ENCODE measurements at regions not wholly inside any gene's neighbourhood (a gene's known extent, or its start where the extent isn't known, plus 50 kb on each side); places are given as distances from the start of the nearest gene placed in this dataset.

DNA sequence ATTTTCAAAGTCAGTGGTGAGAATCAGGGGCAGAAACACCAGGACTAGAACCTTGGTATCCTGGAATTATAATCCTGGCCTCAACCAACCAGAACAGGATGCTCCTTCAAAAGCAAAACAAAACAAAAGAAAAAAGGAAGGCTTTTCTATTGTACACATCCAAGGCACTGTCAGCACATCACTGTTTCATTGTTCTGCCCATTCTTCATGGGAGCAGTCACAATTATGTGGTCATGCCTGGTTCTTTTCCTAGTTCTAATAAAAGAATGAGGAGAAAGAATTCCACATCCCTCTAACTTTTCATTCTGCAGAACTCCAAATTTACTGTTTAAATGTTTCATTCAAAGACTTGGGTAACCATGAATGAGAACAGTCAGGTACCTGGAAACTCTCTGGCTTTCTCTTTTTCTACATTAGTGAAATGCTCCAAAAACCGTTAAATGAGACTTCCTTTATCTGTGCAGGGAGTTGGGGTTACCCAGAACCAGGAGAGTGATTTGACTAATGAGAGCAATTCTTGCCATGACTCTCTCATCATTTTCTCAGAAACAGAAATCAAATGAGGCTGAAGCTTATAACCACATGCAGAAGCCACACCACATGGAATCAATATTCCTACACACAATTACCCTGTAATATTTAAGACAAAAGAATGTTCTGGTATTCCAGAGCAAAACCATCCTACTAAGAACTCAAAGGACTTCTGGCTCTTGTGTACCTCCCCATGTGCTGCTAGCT, 110.9 kb upstream of the CCDC150 start:
- intact Hi-C loops (cut with DNase I; ENCODE audit: low total_unique reads): no loop called here
- H3K27ac ChIP-seq: no peak overlapping the region
- H3K4me1 ChIP-seq: no peaks in the 10 kb centered on the region
- no peak for DNase-seq
- 52 to 80% methylated on average over 1 of the region's 1 CpG for WGBS, 2 donors (ENCODE audit: low coverage in 1 of 2)
- H3K4me3 ChIP-seq: no peak overlapping the region
- no peaks in the 10 kb centered on the region for H3K36me3 ChIP-seq
- no peaks in the 10 kb centered on the region for H3K27me3 ChIP-seq
- no peaks in the 10 kb centered on the region for H3K9me3 ChIP-seq
- TF ChIP-seq POLR2AphosphoS5 (IDR thresholded peaks at IDR 0.05) (no peak), EP300 (IDR thresholded peaks at IDR 0.05; ENCODE audit: low read depth) (no peak), POLR2A (IDR thresholded peaks at IDR 0.05) (no peak)
- TF ChIP-seq, protein P1, sequence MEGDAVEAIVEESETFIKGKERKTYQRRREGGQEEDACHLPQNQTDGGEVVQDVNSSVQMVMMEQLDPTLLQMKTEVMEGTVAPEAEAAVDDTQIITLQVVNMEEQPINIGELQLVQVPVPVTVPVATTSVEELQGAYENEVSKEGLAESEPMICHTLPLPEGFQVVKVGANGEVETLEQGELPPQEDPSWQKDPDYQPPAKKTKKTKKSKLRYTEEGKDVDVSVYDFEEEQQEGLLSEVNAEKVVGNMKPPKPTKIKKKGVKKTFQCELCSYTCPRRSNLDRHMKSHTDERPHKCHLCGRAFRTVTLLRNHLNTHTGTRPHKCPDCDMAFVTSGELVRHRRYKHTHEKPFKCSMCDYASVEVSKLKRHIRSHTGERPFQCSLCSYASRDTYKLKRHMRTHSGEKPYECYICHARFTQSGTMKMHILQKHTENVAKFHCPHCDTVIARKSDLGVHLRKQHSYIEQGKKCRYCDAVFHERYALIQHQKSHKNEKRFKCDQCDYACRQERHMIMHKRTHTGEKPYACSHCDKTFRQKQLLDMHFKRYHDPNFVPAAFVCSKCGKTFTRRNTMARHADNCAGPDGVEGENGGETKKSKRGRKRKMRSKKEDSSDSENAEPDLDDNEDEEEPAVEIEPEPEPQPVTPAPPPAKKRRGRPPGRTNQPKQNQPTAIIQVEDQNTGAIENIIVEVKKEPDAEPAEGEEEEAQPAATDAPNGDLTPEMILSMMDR (IDR thresholded peaks at IDR 0.05): no peak
- in situ Hi-C loops (cut with MboI; ENCODE audit: low pct_ligation_motif_present in 1 of 4, low pct_unique_long_range_greater_than_20kb in 1 of 4, low sequenced_read_pairs in 3 of 4): no loop called here

GRCh38 chr2:196530910-196531309, 108.6 kb upstream of the CCDC150 start:
- WGBS, 2 donors (ENCODE audit: low coverage in 1 of 2): 75 to 82% methylated on average over 4 of the region's 4 CpGs
- H3K27me3 ChIP-seq: no peaks in the 10 kb centered on the region
- H3K27ac ChIP-seq: no peak overlapping the region
- no peaks in the 10 kb centered on the region for H3K36me3 ChIP-seq
- intact Hi-C loops (cut with DNase I; ENCODE audit: low total_unique reads) (no loop called here), in situ Hi-C loops (cut with MboI; ENCODE audit: low pct_ligation_motif_present in 1 of 4, low pct_unique_long_range_greater_than_20kb in 1 of 4, low sequenced_read_pairs in 3 of 4) (no loop called here)
- no peaks in the 10 kb centered on the region for H3K4me1 ChIP-seq
- H3K9me3 ChIP-seq: no peaks in the 10 kb centered on the region
- TF ChIP-seq, protein P1 (IDR thresholded peaks at IDR 0.05): no peak
- TF ChIP-seq POLR2A (IDR thresholded peaks at IDR 0.05) (no peak), EP300 (IDR thresholded peaks at IDR 0.05; ENCODE audit: low read depth) (no peak)
- H3K4me3 ChIP-seq: no peak overlapping the region
- no peak for DNase-seq

- 36 to 55% methylated on average over 3 of the region's 3 CpGs for WGBS, 2 donors (ENCODE audit: low coverage in 1 of 2)
- no peak for DNase-seq
- TF ChIP-seq POLR2AphosphoS5 (IDR thresholded peaks at IDR 0.05): no peak
- no peak for TF ChIP-seq EP300 (IDR thresholded peaks at IDR 0.05; ENCODE audit: low read depth)
- TF ChIP-seq, protein P1 (IDR thresholded peaks at IDR 0.05): no peak
- no peak for TF ChIP-seq POLR2A (IDR thresholded peaks at IDR 0.05)
Observed at GRCh38 chr2:196533772-196534397, 105.6 kb upstream of the CCDC150 start.

DNA sequence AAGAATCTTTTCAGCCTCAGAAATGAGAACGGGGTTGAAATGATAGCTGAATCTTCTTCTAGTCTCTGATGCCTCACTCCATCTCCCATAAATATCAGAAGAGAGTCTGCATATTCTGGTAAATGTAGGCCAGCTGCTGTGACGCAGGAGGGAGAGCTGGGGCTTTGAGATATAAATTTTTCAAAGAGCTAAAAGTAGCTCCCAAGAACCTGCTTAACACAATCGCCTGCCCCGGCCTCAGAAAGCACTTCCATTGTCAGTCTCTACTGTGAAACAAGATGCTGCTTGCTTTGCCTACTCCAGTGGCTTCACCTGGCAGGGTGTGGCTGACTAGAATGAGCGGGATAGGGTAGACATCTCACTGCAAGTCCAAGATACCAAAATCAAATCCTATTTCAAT, 105.0 kb upstream of the CCDC150 start:
- no peak for DNase-seq
- TF ChIP-seq POLR2A (IDR thresholded peaks at IDR 0.05) (no peak), EP300 (IDR thresholded peaks at IDR 0.05; ENCODE audit: low read depth) (no peak), POLR2AphosphoS5 (IDR thresholded peaks at IDR 0.05) (no peak)
- TF ChIP-seq, protein P1 (IDR thresholded peaks at IDR 0.05): no peak
- Histone ChIP-seq H3K9me3 (no peaks in the 10 kb centered on the region), H3K36me3 (no peaks in the 10 kb centered on the region), H3K27me3 (no peaks in the 10 kb centered on the region), H3K4me1 (no peaks in the 10 kb centered on the region), H3K4me3 (no peak overlapping the region), H3K27ac (peak overlapping the region in 1 of 4 donors; percentile 48)
- WGBS, 2 donors (ENCODE audit: low coverage in 1 of 2): 53 to 68% methylated on average over 2 to 5 of the region's 5 CpGs
- in situ Hi-C loops (cut with MboI; ENCODE audit: low pct_ligation_motif_present in 1 of 4, low pct_unique_long_range_greater_than_20kb in 1 of 4, low sequenced_read_pairs in 3 of 4): no loop called here
- intact Hi-C loops (cut with DNase I; ENCODE audit: low total_unique reads): no loop called here

More at GRCh38 chr2:196533772-196534397, 105.6 kb upstream of the CCDC150 start:
- intact Hi-C loops (cut with DNase I; ENCODE audit: low total_unique reads): no loop called here
- H3K36me3 ChIP-seq: no peaks in the 10 kb centered on the region
- no peaks in the 10 kb centered on the region for H3K4me1 ChIP-seq
- no peaks in the 10 kb centered on the region for H3K9me3 ChIP-seq
- H3K4me3 ChIP-seq: no peak overlapping the region
- peak overlapping the region in 1 of 4 donors; percentile 48 for H3K27ac ChIP-seq
- no peaks in the 10 kb centered on the region for H3K27me3 ChIP-seq
- in situ Hi-C loops (cut with MboI; ENCODE audit: low pct_ligation_motif_present in 1 of 4, low pct_unique_long_range_greater_than_20kb in 1 of 4, low sequenced_read_pairs in 3 of 4): no loop called here

Measured in transverse colon (tissue), 4 donors.